ENCODE measurements at regions not wholly inside any gene's neighbourhood (a gene's known extent, or its start where the extent isn't known, plus 50 kb on each side); places are given as distances from the start of the nearest gene placed in this dataset.
"Not testable (repeated sequence)": the region's sequence is repeated elsewhere in the genome, so short reads cannot be mapped to it uniquely, and the experiment has no call there.

- DNase-seq (ENCODE audit: low read depth), result no peak
These were observed 68.4 kb upstream of the SSBP3 start for GRCh38 chr1:54474310-54475251.

- no peak for DNase-seq (ENCODE audit: low read depth)
These were observed 65.4 kb upstream of the SSBP3 start for GRCh38 chr1:54471588-54471987.

GRCh38 chr1:54469444-54469843 lies 63.2 kb upstream of the SSBP3 start:
- DNase-seq (ENCODE audit: low read depth), result not testable (repeated sequence)

GRCh38 chr1:54468288-54469084 lies 62.3 kb upstream of the SSBP3 start:
- DNase-seq (ENCODE audit: low read depth), result not testable (repeated sequence)

- DNase-seq (ENCODE audit: low read depth), result no peak
These were observed 59.2 kb upstream of the SSBP3 start for GRCh38 chr1:54465351-54465811.

GRCh38 chr1:54464477-54465146 lies 58.4 kb upstream of the SSBP3 start:
- peak; percentile 76 for DNase-seq (ENCODE audit: low read depth)

- DNase-seq (ENCODE audit: low read depth), result peak; percentile 39
These were observed 57.9 kb upstream of the SSBP3 start for GRCh38 chr1:54464031-54464476.

- DNase-seq (ENCODE audit: low read depth), result no peak
These were observed 57.3 kb upstream of the SSBP3 start for GRCh38 chr1:54463259-54464030.

DNA sequence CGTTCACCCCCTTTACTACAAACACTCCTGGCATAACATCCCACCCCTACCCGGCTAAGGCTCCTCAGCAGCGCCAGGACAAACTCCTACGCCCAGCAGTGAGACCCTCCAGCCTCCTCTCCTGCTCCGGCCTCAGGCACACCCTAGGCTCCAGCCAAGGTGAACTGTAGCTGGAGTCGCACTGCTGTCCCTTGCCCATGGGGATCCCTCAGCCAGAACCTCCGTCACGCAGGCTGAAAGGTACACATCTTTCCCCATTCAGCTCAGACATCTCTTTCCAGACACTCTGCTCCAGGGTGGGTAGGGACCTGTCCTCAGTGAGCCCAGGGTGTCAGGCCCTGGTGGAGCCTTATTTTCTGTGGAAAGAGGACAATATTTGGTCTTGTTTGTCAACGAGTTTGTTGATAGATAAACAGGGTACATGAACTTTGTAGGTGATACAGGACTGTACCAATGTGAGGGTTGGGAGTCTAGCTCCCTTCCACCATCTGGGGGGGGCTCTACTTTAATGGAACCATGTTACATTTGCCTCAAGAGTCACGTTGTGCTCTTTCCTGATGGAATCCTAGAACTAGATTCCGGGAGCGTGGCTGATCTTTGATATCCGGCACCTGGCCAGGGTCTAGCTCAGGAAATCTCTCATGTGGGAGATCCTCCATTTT lies 56.5 kb upstream of the SSBP3 start:
- DNase-seq (ENCODE audit: low read depth), result no peak

GRCh38 chr1:54461731-54462596 lies 55.8 kb upstream of the SSBP3 start:
- DNase-seq (ENCODE audit: low read depth), result no peak

DNA sequence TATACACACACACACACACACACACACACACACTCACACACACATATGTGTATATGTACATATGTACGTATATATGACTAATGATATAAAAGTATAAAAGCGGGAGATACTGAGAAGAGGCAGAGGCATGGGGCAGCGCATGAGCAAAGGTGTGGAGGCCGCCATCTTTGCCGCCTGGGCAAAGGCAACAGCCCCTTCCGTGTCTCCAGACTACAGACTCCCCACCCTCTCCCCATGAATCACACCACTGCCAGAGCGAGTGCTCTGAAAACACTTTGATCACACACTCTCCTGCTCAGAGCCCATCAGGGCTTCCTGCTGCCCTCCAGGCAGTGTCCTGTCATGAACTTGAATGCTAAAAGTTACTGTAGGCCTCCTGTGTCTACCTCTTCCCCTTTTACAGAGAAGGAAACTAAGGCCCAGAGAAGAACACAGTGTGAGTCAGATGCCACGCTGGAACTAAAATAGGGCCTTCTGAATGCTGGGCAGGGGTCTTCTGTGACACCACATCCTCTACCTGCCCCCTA lies 54.7 kb upstream of the SSBP3 start:
- DNase-seq (ENCODE audit: low read depth), result no peak

DNA sequence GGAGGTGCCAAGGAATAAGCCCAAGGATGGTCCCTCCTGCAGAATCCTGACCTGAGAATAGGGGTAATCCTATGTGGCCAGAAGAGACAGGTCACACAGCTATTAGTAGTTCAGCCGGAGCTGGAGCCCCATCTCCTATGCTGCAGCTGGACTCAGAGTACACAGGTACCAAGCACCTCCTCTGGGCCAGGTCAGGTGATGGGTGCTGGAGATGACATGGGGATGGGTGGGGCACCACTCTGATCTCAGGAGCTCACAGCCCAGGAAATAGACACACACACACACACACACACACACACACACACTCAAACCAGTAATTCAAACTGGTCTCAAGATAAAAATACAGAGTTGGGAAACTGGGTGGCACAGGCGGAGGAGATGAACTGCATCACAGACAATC lies 54.2 kb upstream of the SSBP3 start:
- no peak for DNase-seq (ENCODE audit: low read depth)

GRCh38 chr1:54459726-54460191 lies 53.6 kb upstream of the SSBP3 start:
- no peak for DNase-seq (ENCODE audit: low read depth)

DNA sequence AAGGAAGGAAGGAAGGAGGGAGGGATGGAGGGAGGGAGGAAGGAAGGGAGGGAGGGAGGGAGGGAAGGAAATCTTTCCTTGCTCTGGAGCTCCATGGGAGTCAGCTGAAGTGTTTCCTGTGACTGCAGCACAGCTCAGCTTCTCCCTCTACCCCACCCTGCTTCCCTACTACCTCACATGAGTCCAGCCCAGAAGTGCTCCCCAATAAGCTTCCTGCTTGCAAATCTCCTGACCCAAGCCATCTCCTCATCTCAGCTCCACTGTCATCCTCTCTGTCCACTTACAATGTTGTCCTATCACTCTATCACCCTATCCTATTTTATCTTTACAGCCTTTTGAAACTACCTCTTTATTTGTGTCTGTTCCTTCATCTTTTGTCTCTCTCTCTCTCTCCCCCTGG lies 52.9 kb upstream of the SSBP3 start:
- no peak for DNase-seq (ENCODE audit: low read depth)

- no peak for DNase-seq (ENCODE audit: low read depth)
These were observed 50.8 kb upstream of the SSBP3 start for GRCh38 chr1:54456921-54457529.

GRCh38 chr1:54456361-54456760 lies 50.2 kb upstream of the SSBP3 start:
- DNase-seq (ENCODE audit: low read depth), result no peak
